GM12892 (cell line): ENCODE measurements at regions not wholly inside any gene's neighbourhood (a gene's known extent, or its start where the extent isn't known, plus 50 kb on each side); places are given as distances from the start of the nearest gene placed in this dataset.

Experiments
- POLR2A ChIP-seq: IDR thresholded peaks from 2 replicates; pipeline ENCODE4 v1.6.1; 2011; ENCODE audit warnings: low read depth, low read length, control low read depth
- POLR2AphosphoS5 ChIP-seq: IDR thresholded peaks from 2 replicates; pipeline ENCODE4 v1.6.1; 2011; ENCODE audit warnings: low read depth, low read length, control low read depth
- TAF1 ChIP-seq: IDR thresholded peaks from 2 replicates; pipeline ENCODE4 v1.6.1; 2011; ENCODE audit warnings: low read depth, mild to moderate bottlenecking, control low read depth, low read length, borderline replicate concordance

GRCh38 chr2:118723394-118723793 lies 124.1 kb downstream of the EN1 start:
- no peak for TF ChIP-seq POLR2AphosphoS5
- no peak for TF ChIP-seq POLR2A
- TF ChIP-seq TAF1 = no peak
